GM18508 (cell line): ENCODE measurements at regions not wholly inside any gene's neighbourhood (a gene's known extent, or its start where the extent isn't known, plus 50 kb on each side); places are given as distances from the start of the nearest gene placed in this dataset.

Experiments used
- ATAC-seq: cut with Tn5 transposase; IDR thresholded peaks from one replicate; pipeline ENCODE4 v1.9.1; 2021; ENCODE audit warnings: moderate number of reproducible peaks; ENCODE audit not compliant: insufficient read depth, unreplicated experiment

GRCh38 chr2:8622199-8622911 lies 59.5 kb upstream of the ID2 start:
- ATAC-seq: no peak

- ATAC-seq: no peak
Measured at GRCh38 chr2:8622924-8623465, 58.9 kb upstream of the ID2 start.

- no peak for ATAC-seq
Measured at GRCh38 chr2:8623576-8623957, 58.3 kb upstream of the ID2 start.

GRCh38 chr2:8623958-8624591 lies 57.8 kb upstream of the ID2 start:
- no peak for ATAC-seq

GRCh38 chr2:8624855-8625398 lies 56.9 kb upstream of the ID2 start:
- ATAC-seq: no peak

- ATAC-seq: no peak
Measured at GRCh38 chr2:8625399-8626300, 56.2 kb upstream of the ID2 start.

- ATAC-seq: no peak
Measured at GRCh38 chr2:8626572-8626971, 55.3 kb upstream of the ID2 start.

GRCh38 chr2:8627019-8627691 lies 54.7 kb upstream of the ID2 start:
- ATAC-seq: no peak

- ATAC-seq: no peak
Measured at GRCh38 chr2:8627692-8628085, 54.2 kb upstream of the ID2 start.

GRCh38 chr2:8628179-8628865 lies 53.5 kb upstream of the ID2 start:
- no peak for ATAC-seq

GRCh38 chr2:8628866-8629209 lies 53.0 kb upstream of the ID2 start:
- ATAC-seq: peak; percentile 50

GRCh38 chr2:8629402-8629801 lies 52.5 kb upstream of the ID2 start:
- ATAC-seq: no peak

GRCh38 chr2:8630676-8631464 lies 51.0 kb upstream of the ID2 start:
- no peak for ATAC-seq

GRCh38 chr2:8631465-8632005 lies 50.3 kb upstream of the ID2 start:
- ATAC-seq: no peak
